Chondrocyte (in vitro differentiated cells): ENCODE measurements at regions not wholly inside any gene's neighbourhood (a gene's known extent, or its start where the extent isn't known, plus 50 kb on each side); places are given as distances from the start of the nearest gene placed in this dataset.
A peak's percentile ranks its signal among the peaks of the same experiment; 100 is the strongest.

Experiments
- DNase-seq: peaks from one replicate; pipeline ENCODE4 v3.0.0; 2021; ENCODE audit warnings: mixed read lengths, low spot score
- H3K27ac Mint-ChIP-seq: one replicate; pipeline ENCODE4 v1.8.0; 2021; ENCODE audit warnings: mild to moderate bottlenecking, moderate library complexity, mixed read lengths; ENCODE audit not compliant: unreplicated experiment
- H3K27me3 Mint-ChIP-seq: 2 replicates; pipeline ENCODE4 v1.8.0; 2021; ENCODE audit warnings: low read depth, mixed read lengths
- H3K36me3 Mint-ChIP-seq: 2 replicates; pipeline ENCODE4 v1.8.0; 2021; ENCODE audit warnings: low read depth, mixed read lengths
- H3K4me1 Mint-ChIP-seq: 2 replicates; pipeline ENCODE4 v1.8.0; 2021; ENCODE audit warnings: low read depth, mild to moderate bottlenecking, mixed read lengths
- H3K4me3 Mint-ChIP-seq: one replicate; pipeline ENCODE4 v1.8.0; 2021; ENCODE audit warnings: mild to moderate bottlenecking, moderate library complexity, mixed read lengths; ENCODE audit not compliant: unreplicated experiment
- H3K9me3 Mint-ChIP-seq: 2 replicates; pipeline ENCODE4 v1.8.0; 2021; ENCODE audit warnings: low read depth, mixed read lengths
- TF ChIP-seq, protein P1 (sequence below): fragments of 200-600 bp; sonication (generic); IDR thresholded peaks from 2 replicates; pipeline ENCODE4 v1.5.0; 2021; ENCODE audit warnings: antibody characterized with exemption, mild to moderate bottlenecking, moderate library complexity

DNA sequence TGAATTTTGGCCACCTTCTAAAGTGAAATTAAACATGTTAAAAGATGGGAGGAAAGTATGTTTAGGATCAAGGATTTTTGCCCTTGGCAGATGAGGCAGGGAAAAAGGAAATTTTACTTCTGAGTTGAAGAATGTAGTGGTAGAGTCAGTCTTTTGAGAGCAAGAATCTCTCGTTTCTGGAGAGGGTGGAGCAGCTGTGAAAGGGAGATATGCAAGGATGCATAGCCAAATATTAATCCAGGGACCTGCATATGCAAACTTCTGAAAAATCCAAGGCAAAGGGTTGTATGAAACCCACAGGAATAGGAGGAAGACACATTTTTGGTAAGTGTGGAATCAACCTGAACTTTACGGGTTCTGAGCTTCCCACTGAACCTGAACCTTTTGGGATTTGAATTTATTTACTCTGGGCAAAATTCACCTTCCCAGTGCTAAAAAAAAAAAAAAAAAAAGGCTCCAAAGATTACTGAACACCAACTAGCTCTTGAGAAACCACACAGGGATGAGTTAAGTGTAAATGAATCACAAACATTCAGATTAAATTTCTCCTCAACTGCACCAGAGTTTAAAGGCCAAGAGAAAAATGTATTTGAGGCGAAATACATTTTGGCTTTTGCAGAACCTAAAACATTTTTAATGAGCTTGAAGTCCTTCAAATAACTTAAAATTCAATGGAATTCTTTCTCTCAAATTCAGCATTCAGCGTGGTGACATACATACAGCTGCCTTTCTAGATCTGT lies 187.1 kb upstream of the CDKN3 start:
- no peaks in the 10 kb centered on the region for H3K36me3 Mint-ChIP-seq
- H3K4me1 Mint-ChIP-seq, result peaks cover 71% of the 10 kb centered on the region
- no peak for DNase-seq
- H3K4me3 Mint-ChIP-seq, result no peak overlapping the region
- H3K27me3 Mint-ChIP-seq, result no peaks in the 10 kb centered on the region
- peak overlapping the region; percentile 60 for H3K27ac Mint-ChIP-seq
- no peaks in the 10 kb centered on the region for H3K9me3 Mint-ChIP-seq
- TF ChIP-seq, protein P1, sequence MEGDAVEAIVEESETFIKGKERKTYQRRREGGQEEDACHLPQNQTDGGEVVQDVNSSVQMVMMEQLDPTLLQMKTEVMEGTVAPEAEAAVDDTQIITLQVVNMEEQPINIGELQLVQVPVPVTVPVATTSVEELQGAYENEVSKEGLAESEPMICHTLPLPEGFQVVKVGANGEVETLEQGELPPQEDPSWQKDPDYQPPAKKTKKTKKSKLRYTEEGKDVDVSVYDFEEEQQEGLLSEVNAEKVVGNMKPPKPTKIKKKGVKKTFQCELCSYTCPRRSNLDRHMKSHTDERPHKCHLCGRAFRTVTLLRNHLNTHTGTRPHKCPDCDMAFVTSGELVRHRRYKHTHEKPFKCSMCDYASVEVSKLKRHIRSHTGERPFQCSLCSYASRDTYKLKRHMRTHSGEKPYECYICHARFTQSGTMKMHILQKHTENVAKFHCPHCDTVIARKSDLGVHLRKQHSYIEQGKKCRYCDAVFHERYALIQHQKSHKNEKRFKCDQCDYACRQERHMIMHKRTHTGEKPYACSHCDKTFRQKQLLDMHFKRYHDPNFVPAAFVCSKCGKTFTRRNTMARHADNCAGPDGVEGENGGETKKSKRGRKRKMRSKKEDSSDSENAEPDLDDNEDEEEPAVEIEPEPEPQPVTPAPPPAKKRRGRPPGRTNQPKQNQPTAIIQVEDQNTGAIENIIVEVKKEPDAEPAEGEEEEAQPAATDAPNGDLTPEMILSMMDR, result no peak

DNA sequence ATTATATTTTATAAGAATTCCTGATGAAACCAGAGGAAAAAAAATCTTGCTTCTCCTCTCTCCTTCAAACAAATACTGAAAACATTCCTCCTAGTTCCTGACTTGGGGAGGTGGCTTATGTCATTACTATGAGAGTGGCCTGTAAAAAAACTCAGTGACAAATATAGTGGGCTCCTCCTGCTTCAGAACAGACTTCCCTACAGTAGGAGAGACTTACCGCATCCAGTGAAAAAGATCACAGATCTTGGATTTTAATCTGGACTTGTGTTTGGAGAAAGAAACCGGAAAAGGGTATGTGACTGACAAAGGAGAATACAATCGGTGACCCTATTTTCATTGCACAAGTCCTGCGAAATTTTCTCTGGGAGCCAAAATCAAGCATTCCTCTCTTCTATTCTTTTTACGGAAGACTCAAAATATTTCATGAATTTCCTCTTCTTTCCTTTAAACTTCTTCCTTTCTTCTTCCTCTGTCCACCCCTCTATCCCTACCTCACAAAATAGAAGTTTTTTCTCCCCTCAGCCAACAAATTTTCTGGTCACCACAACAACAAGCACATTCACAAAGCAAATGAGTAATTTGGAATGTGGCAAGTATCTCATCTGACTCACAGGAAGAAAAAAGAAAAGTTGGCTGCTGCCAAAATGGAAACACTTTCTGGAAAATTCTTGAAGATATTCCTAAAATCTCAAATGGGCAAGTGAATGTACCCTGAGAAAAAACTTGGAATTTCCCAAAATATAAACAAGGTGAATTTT lies 185.1 kb upstream of the CDKN3 start:
- no peaks in the 10 kb centered on the region for H3K9me3 Mint-ChIP-seq
- no peak overlapping the region for H3K4me3 Mint-ChIP-seq
- peak overlapping the region; percentile 94 for H3K27ac Mint-ChIP-seq
- no peak for DNase-seq
- H3K36me3 Mint-ChIP-seq, result no peaks in the 10 kb centered on the region
- TF ChIP-seq, protein P1, result no peak
- no peaks in the 10 kb centered on the region for H3K27me3 Mint-ChIP-seq
- H3K4me1 Mint-ChIP-seq, result peaks cover 65% of the 10 kb centered on the region

DNA sequence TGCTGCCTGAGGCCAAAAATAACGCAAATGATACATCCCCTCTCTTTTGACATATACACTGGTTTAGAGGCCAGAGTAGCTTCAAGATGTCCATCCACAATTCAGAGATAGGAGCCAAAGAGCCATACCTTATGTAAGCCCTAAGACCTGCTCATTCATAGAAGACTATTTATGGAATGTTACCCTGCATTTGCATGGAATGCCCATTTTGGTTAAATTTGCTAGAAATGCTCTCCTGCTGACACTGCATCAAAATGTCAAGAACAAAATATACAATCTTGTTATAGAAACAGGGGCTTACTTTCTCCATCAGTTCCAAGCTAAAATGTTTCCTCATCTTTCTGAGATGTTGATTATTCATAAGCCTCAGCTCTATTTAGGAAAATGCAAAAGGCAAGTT lies 183.3 kb upstream of the CDKN3 start:
- no peaks in the 10 kb centered on the region for H3K9me3 Mint-ChIP-seq
- DNase-seq, result no peak

DNA sequence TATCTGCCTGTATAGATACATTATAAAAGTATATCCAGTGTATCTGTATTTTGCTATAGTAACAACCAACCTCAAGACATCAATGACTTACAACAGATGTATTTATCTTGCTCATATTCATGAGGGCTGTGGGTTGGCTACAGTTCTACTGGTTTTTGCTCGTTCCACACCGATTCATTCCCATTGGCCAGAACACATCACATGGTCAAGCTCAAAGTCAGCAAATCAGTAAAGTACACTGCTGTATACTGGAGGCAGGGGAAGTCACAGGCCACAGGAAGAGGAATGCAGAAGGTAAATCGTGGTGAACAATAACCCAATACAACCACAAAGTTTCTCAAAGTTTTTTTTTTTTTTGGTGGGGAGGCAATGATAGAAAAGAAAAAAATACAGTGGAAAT lies 180.0 kb upstream of the CDKN3 start:
- H3K27ac Mint-ChIP-seq, result no peak overlapping the region
- no peaks in the 10 kb centered on the region for H3K36me3 Mint-ChIP-seq
- TF ChIP-seq, protein P1, result no peak
- H3K27me3 Mint-ChIP-seq, result peaks cover 8% of the 10 kb centered on the region
- no peak for DNase-seq
- H3K4me1 Mint-ChIP-seq, result peaks cover 29% of the 10 kb centered on the region
- H3K9me3 Mint-ChIP-seq, result no peaks in the 10 kb centered on the region
- no peak overlapping the region for H3K4me3 Mint-ChIP-seq

More for the DNA sequence above, 183.3 kb upstream of the CDKN3 start:
- Mint-ChIP-seq H3K4me1 (peaks cover 47% of the 10 kb centered on the region), H3K27ac (no peak overlapping the region), H3K36me3 (no peaks in the 10 kb centered on the region), H3K27me3 (no peaks in the 10 kb centered on the region), H3K4me3 (no peak overlapping the region)
- TF ChIP-seq, protein P1, result no peak

DNA sequence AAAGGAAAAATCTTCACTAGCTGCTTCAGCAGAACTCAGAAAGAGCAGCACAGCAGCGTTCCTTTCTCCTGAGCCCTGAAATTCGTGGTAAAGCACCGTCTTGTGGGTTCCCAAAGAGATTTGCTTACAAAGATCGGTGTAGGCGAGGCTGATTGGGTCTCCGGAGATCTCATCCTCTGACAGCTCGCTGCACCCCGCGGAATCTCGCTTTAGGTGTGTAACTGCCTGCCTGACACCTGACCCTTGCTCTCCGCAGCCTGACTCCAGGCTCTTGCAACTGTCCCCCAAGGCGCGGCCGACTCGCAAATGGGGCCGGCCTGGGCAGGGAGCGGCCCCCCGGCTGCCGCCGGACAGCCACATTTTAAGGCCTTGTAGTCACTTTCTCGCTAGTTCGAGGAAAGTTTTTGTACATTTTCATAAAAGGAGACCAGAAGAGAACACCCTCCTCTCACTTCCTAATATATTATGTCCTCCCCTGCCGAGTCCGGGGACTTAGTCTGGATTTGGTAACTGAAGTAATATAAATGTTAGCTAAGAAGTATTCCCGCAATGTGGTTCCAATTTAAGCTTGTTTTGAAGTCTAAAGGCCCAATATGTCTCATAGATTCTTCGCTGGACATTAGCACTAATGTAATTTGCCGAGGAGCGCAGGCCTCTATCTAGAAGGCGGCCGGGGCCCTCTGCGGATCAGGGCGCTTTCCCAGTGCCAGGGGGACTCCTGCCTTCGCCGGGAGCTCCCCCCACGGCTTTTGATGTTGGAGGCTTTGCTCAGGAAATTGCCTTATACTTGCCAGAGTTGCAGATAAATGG lies 177.3 kb upstream of the CDKN3 start:
- Mint-ChIP-seq H3K27ac (no peak overlapping the region), H3K4me3 (peak overlapping the region; percentile 71), H3K9me3 (no peaks in the 10 kb centered on the region), H3K36me3 (no peaks in the 10 kb centered on the region), H3K27me3 (peaks cover 12% of the 10 kb centered on the region), H3K4me1 (peaks cover 14% of the 10 kb centered on the region)
- TF ChIP-seq, protein P1, result no peak
- DNase-seq, result no peak
